HFF-Myc (cell line): ENCODE measurements at regions not wholly inside any gene's neighbourhood (a gene's known extent, or its start where the extent isn't known, plus 50 kb on each side); places are given as distances from the start of the nearest gene placed in this dataset.

Source experiments
- DNase-seq: peaks from one replicate; pipeline ENCODE4 v3.0.0-alpha.2; 2011; ENCODE audit warnings: low read depth; ENCODE audit errors: extremely low read depth
- H3K4me3 ChIP-seq: replicated peaks from 2 replicates; pipeline ENCODE4 v1.5.1; 2011; ENCODE audit warnings: low read depth, mild to moderate bottlenecking, control low read depth, low read length
- TF ChIP-seq, protein P1 (sequence below): IDR thresholded peaks from 2 replicates; pipeline ENCODE4 v1.5.1; 2012; ENCODE audit warnings: mild to moderate bottlenecking, low read depth, low read length, control low read depth; ENCODE audit errors: missing control alignments

DNA sequence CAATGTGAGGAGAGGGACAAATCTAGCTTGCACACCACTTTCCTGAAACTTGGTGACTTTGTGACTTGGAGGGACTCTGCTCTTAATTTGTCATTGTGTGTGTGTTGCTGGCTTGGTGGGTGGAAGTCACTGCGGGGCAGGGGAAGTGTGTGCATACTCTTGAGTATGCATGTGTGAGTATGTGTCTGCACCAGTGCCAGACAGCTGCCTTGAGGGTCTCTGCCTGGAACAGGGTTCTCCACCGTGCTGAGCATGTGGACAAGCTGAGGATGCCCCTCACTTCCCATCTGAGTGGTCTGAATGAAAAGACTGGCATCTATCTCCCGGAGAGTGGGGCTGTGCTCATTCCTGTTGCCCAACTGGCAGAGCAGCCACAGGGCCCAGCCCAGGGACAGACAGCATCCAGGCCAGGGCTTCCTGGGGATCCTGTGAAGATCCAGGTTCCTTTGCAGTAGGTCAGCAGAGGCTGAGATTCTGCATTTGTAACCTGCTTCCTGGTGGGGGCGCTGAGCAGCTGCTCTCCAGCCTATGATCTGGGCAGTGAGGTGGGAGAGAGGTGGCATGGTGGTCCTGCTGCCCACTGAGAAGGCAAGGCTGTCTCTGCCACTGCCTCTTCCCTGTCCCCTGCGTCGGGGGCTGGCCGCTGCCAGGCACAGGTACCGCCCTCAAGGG lies 138.9 kb upstream of the HAAO start:
- no peak overlapping the region for H3K4me3 ChIP-seq
- no peak for DNase-seq

DNA sequence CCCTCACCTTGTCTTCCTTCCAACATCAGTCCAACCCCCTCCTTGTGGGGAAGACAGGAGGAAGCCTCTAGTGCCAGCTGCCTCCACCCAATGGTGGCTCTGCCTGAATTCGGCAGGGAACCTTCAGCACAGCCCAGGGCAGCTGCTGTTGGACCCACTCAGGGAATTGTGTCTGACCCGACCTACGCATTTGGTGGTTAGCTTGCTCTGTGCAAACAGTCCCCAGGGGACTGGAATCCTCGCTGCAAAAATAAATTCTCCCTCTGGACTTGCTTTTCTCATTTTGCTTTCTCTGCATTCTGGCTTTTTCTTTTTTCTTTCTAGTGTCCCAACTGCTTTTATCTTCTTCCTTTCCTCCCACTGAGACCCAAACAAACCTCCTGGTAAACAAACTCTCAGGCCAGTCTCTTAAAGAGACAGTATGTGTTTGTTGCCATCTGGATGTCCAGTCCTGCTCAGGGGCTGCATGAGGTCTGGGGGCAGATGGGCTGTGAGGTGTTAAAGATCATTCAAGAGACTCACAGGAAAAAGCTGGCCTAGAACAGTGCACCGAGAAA lies 137.7 kb upstream of the HAAO start:
- TF ChIP-seq, protein P1, sequence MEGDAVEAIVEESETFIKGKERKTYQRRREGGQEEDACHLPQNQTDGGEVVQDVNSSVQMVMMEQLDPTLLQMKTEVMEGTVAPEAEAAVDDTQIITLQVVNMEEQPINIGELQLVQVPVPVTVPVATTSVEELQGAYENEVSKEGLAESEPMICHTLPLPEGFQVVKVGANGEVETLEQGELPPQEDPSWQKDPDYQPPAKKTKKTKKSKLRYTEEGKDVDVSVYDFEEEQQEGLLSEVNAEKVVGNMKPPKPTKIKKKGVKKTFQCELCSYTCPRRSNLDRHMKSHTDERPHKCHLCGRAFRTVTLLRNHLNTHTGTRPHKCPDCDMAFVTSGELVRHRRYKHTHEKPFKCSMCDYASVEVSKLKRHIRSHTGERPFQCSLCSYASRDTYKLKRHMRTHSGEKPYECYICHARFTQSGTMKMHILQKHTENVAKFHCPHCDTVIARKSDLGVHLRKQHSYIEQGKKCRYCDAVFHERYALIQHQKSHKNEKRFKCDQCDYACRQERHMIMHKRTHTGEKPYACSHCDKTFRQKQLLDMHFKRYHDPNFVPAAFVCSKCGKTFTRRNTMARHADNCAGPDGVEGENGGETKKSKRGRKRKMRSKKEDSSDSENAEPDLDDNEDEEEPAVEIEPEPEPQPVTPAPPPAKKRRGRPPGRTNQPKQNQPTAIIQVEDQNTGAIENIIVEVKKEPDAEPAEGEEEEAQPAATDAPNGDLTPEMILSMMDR: no peak
- DNase-seq: no peak
- H3K4me3 ChIP-seq: no peak overlapping the region

More for the DNA sequence above, 138.9 kb upstream of the HAAO start:
- TF ChIP-seq, protein P1: peak; percentile 55

DNA sequence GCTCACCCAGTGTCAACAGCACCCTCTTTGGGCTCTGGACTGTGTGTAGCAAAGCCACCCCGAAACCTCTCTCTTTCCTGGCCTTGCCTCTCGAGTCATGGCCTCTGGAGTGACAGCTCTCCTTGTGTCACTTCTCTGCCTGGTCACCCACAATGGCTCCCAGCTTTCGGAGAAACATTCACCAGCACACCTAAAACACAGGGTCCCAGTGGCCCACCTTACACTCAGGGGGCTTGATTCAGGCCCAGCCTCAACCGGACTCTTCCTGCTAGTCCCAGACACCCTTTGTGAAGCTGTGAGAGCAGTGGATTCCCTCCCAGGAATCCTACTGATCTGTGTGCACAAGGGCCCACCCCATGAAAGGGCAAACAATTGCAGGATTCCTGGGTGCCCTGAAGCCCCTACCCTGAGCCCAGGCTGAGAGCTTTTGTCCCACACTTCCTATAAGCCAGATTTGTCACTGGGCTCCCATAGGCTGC lies 137.2 kb upstream of the HAAO start:
- no peak overlapping the region for H3K4me3 ChIP-seq
- no peak for DNase-seq
- TF ChIP-seq, protein P1: no peak

DNA sequence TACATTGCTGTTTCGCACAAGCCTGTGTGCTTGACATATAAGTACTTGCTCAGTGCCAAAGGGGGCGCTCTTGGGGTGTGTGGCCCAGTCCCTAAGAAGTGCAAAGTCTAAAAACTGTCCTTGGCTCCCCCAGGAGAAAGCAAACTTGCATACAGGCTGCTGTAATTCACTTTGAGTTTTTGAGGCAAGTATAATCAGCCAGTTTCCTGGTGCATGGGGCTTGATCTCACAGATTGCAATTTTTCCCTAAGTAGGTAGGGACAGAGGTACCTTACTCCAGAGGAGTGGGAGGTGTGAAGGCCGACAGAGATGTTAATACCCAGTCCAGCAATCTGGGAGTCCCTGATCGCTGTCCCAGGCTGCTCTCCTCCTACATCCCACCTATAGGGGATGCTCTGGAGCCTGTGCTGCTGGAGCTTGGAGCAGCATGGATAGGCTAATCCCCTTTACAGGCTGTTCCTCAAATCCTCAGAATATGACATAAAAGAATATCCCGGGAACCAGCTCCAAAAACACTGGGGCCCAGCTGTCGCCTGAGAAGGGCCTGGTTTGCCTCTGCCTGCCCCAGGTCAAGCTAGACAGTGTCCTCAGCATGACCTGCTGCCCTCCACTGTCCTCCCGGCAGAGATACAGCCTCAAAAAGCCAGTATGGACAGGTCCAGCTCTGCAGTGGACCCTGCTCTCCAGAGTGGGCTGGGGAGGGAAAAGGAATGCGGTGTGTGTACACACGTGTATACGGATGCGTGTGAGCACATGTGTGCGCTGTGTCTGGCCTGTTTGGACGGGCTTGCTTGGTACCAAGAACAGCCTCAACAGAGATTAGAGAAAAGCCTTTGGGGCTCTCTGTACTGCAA lies 136.5 kb upstream of the HAAO start:
- DNase-seq: no peak
- no peak overlapping the region for H3K4me3 ChIP-seq
- TF ChIP-seq, protein P1: peak; percentile 58

DNA sequence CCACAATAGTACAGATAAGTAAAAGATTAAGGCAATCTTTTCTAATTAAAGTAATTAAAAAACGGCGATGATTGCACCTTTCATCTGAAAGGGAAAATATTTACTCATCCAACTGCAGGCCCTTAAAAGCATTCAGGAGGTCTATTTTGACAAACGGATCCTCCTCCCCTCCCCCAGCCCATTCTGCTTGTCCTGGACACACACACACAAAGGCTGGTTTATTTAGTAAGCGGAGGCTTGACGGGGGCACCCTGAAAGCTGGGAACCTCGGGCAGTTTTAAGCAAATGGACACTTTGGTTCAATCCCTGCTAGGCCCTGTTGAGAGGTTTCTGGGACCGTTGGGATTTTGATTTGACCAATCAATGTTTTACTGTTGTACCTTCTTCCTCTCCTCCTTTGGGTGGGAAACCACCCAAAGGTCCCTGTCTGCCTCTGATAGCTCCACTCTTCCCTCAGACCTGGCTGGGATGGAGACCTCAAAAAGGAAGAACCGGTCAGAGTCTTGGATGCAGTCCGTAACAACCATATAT lies 135.8 kb upstream of the HAAO start:
- TF ChIP-seq, protein P1: no peak
- H3K4me3 ChIP-seq: no peak overlapping the region
- DNase-seq: no peak

DNA sequence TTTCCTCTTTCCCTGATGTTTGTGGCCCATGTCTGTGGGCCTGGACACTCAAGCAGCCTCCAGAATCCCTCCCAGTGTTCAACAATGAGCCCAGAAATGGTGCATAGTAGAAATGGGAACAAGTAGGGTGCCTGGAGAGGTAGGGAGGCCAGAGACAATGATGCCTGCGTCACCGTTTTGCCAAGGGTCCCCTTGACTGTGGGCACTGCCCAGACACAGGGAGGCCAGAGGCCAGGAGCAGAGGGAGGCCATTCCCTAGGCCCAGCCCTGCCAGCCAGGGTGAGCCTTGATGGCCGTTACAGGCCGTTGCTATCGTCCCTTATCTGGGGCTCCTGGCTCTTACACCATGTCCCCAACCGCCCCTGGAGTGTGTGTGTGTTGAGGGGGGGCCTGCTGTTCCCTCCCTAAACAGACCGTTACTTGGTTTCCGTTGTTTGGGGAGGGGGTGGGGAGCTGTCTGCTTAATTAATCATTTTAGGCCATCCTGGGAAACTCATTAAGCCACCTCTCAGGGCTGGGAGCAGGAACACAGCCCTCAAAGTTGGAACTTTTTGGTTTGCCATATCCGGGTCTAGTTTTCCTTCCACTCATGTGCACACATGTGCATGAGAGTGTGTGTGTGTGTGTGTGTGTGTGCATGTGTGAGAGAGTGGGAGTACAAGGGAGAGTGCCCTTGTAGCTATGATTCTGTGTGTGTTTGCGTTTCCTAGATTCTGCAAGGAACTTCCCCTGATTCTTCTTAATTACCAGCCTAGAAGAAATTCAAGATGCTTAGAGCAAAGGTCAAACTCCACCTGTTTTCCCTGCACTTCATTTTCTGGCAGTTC lies 135.2 kb upstream of the HAAO start:
- no peak for DNase-seq
- TF ChIP-seq, protein P1: no peak
- no peak overlapping the region for H3K4me3 ChIP-seq
